ENCODE measurements at regions not wholly inside any gene's neighbourhood (a gene's known extent, or its start where the extent isn't known, plus 50 kb on each side); places are given as distances from the start of the nearest gene placed in this dataset.
A peak's percentile ranks its signal among the peaks of the same experiment; 100 is the strongest.

GRCh38 chr16:19972111-19972510 is 87.5 kb upstream of the GPRC5B start:
- FAIRE-seq = no peak
- TF ChIP-seq PHF8 (conservative IDR thresholded peaks at IDR 0.05; ENCODE audit: low read depth, low read length) (no peak), SUZ12 (IDR thresholded peaks at IDR 0.05; ENCODE audit: low read length) (no peak), CREB1 (IDR thresholded peaks at IDR 0.05) (no peak), HDAC6 (IDR thresholded peaks at IDR 0.05; ENCODE audit: low read depth, low read length) (no peak), POLR2A (IDR thresholded peaks at IDR 0.05; ENCODE audit: control extremely low read depth in 1 of 2, low read depth in 2 of 2, low read length in 2 of 2) (no peak), BRCA1 (IDR thresholded peaks at IDR 0.05; ENCODE audit: low read depth, low read length) (no peak), ASH2L (IDR thresholded peaks at IDR 0.05; ENCODE audit: low read length) (no peak), BACH1 (IDR thresholded peaks at IDR 0.05; ENCODE audit: low read length) (no peak), SIRT6 (IDR thresholded peaks at IDR 0.05; ENCODE audit: low read length) (no peak), SP2 (IDR thresholded peaks at IDR 0.05; ENCODE audit: low read length) (no peak), CHD2 (IDR thresholded peaks at IDR 0.05; ENCODE audit: low read length) (no peak), NANOG (IDR thresholded peaks at IDR 0.05; ENCODE audit: insufficient read depth, low read depth, low read length, poor library complexity, severe bottlenecking) (no peak), POLR2AphosphoS5 (IDR thresholded peaks at IDR 0.05; ENCODE audit: low read depth, low read length) (no peak), CTBP2 (IDR thresholded peaks at IDR 0.05; ENCODE audit: borderline replicate concordance, insufficient read depth, insufficient read length, low read length) (no peak), RAD21 (IDR thresholded peaks at IDR 0.05 in 1 of 2, conservative IDR thresholded peaks at IDR 0.05 in 1 of 2; ENCODE audit: low read depth in 2 of 2, low read length in 2 of 2) (no peak)

More at GRCh38 chr16:19972111-19972510, 87.5 kb upstream of the GPRC5B start:
- H2AK5ac ChIP-seq (ENCODE audit: low read depth, low read length) = no peak overlapping the region
- no peak overlapping the region for H3K14ac ChIP-seq (ENCODE audit: insufficient read length)
- H3K9ac ChIP-seq (replicated peaks in 1 of 4; ENCODE audit: extremely low read depth in 1 of 4, low read depth in 3 of 4, low read length in 3 of 4) = no peak overlapping the region
- H3K27me3 ChIP-seq (replicated peaks in 1 of 4; ENCODE audit: control insufficient read depth in 3 of 4, extremely low read depth in 1 of 4, insufficient read depth in 3 of 4, low read length in 3 of 4) = no peaks in the 10 kb centered on the region
- H3K23me2 ChIP-seq (ENCODE audit: low read depth, low read length) = no peaks in the 10 kb centered on the region
- H3K23ac ChIP-seq (ENCODE audit: insufficient read length) = no peak overlapping the region
- no peak overlapping the region for H2BK12ac ChIP-seq (ENCODE audit: low read depth, low read length)
- H3K36me3 ChIP-seq (ENCODE audit: control insufficient read depth in 2 of 4, insufficient read depth in 4 of 4, low read length in 3 of 4) = no peaks in the 10 kb centered on the region
- H2BK5ac ChIP-seq (ENCODE audit: low read depth, low read length) = peak overlapping the region; percentile 15; the same call in 1 of the 2 replicates
- DNase-seq (ENCODE audit: low read depth in 1 of 2, low spot score in 2 of 2) = no peak
- H3K4me2 ChIP-seq (ENCODE audit: insufficient read depth in 1 of 2, low read depth in 2 of 2, low read length in 2 of 2) = no peak overlapping the region
- H3K27ac ChIP-seq (ENCODE audit: low read depth, low read length) = no peak overlapping the region
- H3K79me2 ChIP-seq (ENCODE audit: control insufficient read depth in 1 of 2, insufficient read depth in 2 of 2, low read length in 2 of 2) = no peaks in the 10 kb centered on the region
- H4K20me1 ChIP-seq (replicated peaks in 1 of 2; ENCODE audit: control insufficient read depth in 1 of 2, insufficient read depth in 2 of 2, low read length in 2 of 2) = no peaks in the 10 kb centered on the region
- H3K56ac ChIP-seq (replicated peaks; ENCODE audit: insufficient read length, low read depth, low read length) = no peak overlapping the region
- no peak overlapping the region for H4K8ac ChIP-seq (ENCODE audit: extremely low read depth, insufficient read depth, low read length)
- no peak overlapping the region for H4K91ac ChIP-seq (replicated peaks; ENCODE audit: insufficient read length, low read length)
- no peak overlapping the region for H3K4ac ChIP-seq (replicated peaks; ENCODE audit: insufficient read length, low read depth, low read length)
- H3K4me1 ChIP-seq (replicated peaks in 1 of 4; ENCODE audit: control insufficient read depth in 3 of 4, insufficient read depth in 4 of 4, low read length in 3 of 4) = peaks cover 0 to 4% (median 2%) of the 10 kb centered on the region in 4 experiments; a peak in 3 of 7 replicates
- 0 out of 2 replicates have a peak overlapping the region, but pooled peaks have one; percentile 57 for H2BK20ac ChIP-seq (ENCODE audit: low read length)
- no peak overlapping the region for H2BK15ac ChIP-seq (ENCODE audit: low read length)
- no peak overlapping the region for H2AFZ ChIP-seq (ENCODE audit: low read length)
- no peak overlapping the region for H3K18ac ChIP-seq (ENCODE audit: extremely low read depth, low read length)
- CTCF ChIA-PET (ENCODE audit: partially characterized antibody) = interaction anchor here (1.4 to 3.9 kb wide), 5 partner anchors 9 to 329 kb away, joined by 4 to 25 read pairs (median 9); no protein-coding TSS in a partner anchor
- H3K4me3 ChIP-seq (ENCODE audit: extremely low read depth in 1 of 4, insufficient read depth in 2 of 4, low read depth in 3 of 4, low read length in 4 of 4) = no peak overlapping the region
- 89% methylated on average over 4 of the region's 4 CpGs; no CpG with 5 or more reads in 1 of the 2 experiments for WGBS, 2 experiments (ENCODE audit: extremely low coverage in 1 of 2, insufficient coverage in 1 of 2, insufficient read length in 1 of 2, insufficient replicate concordance in 2 of 2, low coverage in 1 of 2, low lambda C conversion rate in 2 of 2, missing lambda C conversion rate in 1 of 2)
- no peak overlapping the region for H4K5ac ChIP-seq (ENCODE audit: insufficient read length, low read depth, low read length)
- no peak overlapping the region for H2BK120ac ChIP-seq (replicated peaks; ENCODE audit: low read depth, low read length)
- POLR2A ChIA-PET (ENCODE audit: partially characterized antibody) = no interaction called here
- peaks cover 0 to 3% of the 10 kb centered on the region in 2 experiments; a peak in 1 of 4 replicates for H3K9me3 ChIP-seq (ENCODE audit: insufficient read depth in 2 of 2, low read depth in 1 of 2, low read length in 1 of 2)
- no peaks in the 10 kb centered on the region for H3K79me1 ChIP-seq (ENCODE audit: low read depth, low read length)

Data from H1 (cell line).